ENCODE measurements at regions not wholly inside any gene's neighbourhood (a gene's known extent, or its start where the extent isn't known, plus 50 kb on each side); places are given as distances from the start of the nearest gene placed in this dataset.

DNA sequence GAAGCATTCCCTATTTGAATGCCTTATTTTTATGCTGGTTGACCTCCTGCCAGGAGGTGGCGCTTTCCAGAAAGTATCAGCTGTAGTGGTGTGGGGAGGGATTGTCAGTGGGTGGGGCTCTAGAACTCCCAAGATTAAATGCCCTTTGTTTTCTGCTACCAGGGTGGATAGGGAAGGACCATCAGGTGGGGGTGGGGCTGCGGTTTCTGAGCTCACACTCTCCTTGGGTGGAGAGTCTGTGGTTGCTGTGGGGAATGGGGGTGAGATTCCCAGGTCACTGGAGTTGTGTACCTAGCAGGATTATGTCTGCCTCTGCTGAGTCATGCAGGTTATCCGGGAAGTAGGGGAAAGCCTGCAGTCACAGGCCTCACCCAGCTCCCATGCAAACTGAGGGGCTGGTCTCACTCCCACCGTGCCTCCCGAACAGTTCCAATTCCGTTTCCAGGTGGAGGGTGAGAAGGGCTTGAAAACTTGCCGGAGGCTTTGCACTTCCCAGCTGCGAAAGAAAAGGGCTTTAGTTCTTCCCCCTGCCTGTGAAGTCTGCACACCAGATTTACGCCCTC, 68.3 kb downstream of the ALG10B start:
- intact Hi-C loops (cut with DNase I; ENCODE audit: low total_unique reads), result no loop called here
- H3K4me3 ChIP-seq, result no peak overlapping the region
- no peak for DNase-seq (ENCODE audit: low spot score in 2 of 2)
- H3K4me1 ChIP-seq, result no peaks in the 10 kb centered on the region
- H3K27ac ChIP-seq, result no peak overlapping the region
- no peaks in the 10 kb centered on the region for H3K27me3 ChIP-seq
- no peaks in the 10 kb centered on the region for H3K9me3 ChIP-seq
- TF ChIP-seq, protein P1, sequence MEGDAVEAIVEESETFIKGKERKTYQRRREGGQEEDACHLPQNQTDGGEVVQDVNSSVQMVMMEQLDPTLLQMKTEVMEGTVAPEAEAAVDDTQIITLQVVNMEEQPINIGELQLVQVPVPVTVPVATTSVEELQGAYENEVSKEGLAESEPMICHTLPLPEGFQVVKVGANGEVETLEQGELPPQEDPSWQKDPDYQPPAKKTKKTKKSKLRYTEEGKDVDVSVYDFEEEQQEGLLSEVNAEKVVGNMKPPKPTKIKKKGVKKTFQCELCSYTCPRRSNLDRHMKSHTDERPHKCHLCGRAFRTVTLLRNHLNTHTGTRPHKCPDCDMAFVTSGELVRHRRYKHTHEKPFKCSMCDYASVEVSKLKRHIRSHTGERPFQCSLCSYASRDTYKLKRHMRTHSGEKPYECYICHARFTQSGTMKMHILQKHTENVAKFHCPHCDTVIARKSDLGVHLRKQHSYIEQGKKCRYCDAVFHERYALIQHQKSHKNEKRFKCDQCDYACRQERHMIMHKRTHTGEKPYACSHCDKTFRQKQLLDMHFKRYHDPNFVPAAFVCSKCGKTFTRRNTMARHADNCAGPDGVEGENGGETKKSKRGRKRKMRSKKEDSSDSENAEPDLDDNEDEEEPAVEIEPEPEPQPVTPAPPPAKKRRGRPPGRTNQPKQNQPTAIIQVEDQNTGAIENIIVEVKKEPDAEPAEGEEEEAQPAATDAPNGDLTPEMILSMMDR (IDR thresholded peaks at IDR 0.05), result no peak
- TF ChIP-seq POLR2A (IDR thresholded peaks at IDR 0.05), result no peak
- TF ChIP-seq POLR2AphosphoS5 (IDR thresholded peaks at IDR 0.05), result no peak
- H3K36me3 ChIP-seq, result no peaks in the 10 kb centered on the region

DNA sequence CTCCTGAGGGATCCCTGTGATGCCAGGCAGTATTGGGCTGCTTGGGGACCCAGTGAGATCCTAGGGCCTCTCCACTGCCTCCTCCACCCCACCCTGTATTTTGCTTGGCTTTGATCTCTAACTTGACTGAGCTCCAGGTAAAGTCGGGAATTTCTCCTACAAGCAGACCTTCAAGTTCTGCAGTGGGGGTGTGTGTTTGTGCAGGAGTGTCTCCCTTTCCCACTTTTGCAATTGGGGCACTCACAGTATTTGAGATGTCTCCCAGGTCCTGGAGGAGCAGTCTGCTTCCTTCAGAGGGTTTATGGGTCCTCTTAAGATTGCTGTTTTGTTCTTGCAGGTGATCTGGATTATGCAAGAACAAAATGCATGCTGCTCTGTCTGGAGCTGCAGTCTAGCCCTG, 68.9 kb downstream of the ALG10B start:
- H3K9me3 ChIP-seq, result no peaks in the 10 kb centered on the region
- no peaks in the 10 kb centered on the region for H3K36me3 ChIP-seq
- TF ChIP-seq, protein P1 (IDR thresholded peaks at IDR 0.05), result no peak
- TF ChIP-seq POLR2AphosphoS5 (IDR thresholded peaks at IDR 0.05) (no peak), POLR2A (IDR thresholded peaks at IDR 0.05) (no peak)
- H3K4me3 ChIP-seq, result no peak overlapping the region
- H3K27me3 ChIP-seq, result no peaks in the 10 kb centered on the region
- intact Hi-C loops (cut with DNase I; ENCODE audit: low total_unique reads), result no loop called here
- no peaks in the 10 kb centered on the region for H3K4me1 ChIP-seq
- H3K27ac ChIP-seq, result no peak overlapping the region
- no peak for DNase-seq (ENCODE audit: low spot score in 2 of 2)

DNA sequence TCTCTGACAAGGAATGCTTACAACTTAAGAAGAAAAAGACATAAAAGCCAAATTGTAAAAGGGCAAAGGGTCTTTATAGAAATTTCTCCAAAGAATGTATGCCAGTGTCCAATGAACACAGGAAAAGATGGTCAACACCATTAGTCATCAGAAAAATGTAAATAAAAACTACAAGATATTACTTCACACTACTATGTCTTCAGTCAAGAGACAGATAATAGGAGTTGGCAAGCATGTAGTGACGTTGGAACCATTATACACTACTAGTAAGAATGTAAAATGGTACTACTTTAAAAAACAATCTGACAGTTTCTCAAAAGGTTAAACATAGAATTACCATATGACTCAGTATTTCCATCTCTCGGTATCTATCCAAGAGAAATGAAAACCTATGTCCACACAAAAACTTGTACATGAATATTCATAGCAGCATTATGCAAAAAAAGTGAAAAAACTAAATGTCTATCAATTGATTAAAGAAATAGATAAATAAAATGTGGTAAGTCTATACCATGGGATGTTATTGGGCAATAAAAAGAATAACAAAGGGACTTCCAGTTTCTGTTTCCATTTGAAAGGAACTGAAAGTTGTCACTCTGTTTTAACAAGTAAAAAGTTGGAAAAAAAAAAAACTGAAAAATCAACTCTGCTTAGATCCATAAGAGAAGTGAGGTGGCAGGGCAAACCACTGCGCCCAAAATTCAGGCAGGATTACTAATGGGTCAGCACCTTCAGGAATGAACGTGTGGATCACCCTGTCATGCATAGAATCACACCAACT, 69.8 kb downstream of the ALG10B start:
- H3K27ac ChIP-seq, result no peak overlapping the region
- no peaks in the 10 kb centered on the region for H3K9me3 ChIP-seq
- TF ChIP-seq POLR2AphosphoS5 (IDR thresholded peaks at IDR 0.05) (no peak), POLR2A (IDR thresholded peaks at IDR 0.05) (no peak)
- TF ChIP-seq, protein P1 (IDR thresholded peaks at IDR 0.05), result no peak
- no peak for DNase-seq (ENCODE audit: low spot score in 2 of 2)
- intact Hi-C loops (cut with DNase I; ENCODE audit: low total_unique reads), result no loop called here
- no peaks in the 10 kb centered on the region for H3K27me3 ChIP-seq
- H3K4me1 ChIP-seq, result no peaks in the 10 kb centered on the region
- no peaks in the 10 kb centered on the region for H3K36me3 ChIP-seq
- no peak overlapping the region for H3K4me3 ChIP-seq

DNA sequence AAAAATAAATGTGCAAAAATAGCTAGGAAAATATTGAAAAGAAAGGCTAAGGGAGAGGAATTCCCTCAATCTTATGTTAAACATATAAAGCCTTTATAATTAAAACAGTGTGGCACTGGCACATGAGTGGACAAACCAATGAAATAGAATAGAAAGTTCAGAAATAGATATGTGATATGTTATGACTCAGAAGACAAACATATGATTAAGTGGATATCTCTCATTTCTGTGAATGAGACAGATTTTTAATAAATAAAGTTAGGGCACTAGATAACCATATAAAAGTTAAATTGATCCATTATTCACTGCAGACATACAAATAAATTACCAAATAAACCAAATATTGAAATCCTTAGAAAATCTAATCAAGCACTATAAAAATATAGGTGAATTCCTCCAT, 73.0 kb downstream of the ALG10B start:
- intact Hi-C loops (cut with DNase I; ENCODE audit: low total_unique reads), result no loop called here
- Histone ChIP-seq H3K9me3 (no peaks in the 10 kb centered on the region), H3K27ac (no peak overlapping the region), H3K4me3 (no peak overlapping the region), H3K36me3 (no peaks in the 10 kb centered on the region), H3K27me3 (no peaks in the 10 kb centered on the region), H3K4me1 (no peaks in the 10 kb centered on the region)
- no peak for TF ChIP-seq POLR2A (IDR thresholded peaks at IDR 0.05)
- TF ChIP-seq, protein P1 (IDR thresholded peaks at IDR 0.05), result no peak
- TF ChIP-seq POLR2AphosphoS5 (IDR thresholded peaks at IDR 0.05), result no peak
- DNase-seq (ENCODE audit: low spot score in 2 of 2), result no peak

DNA sequence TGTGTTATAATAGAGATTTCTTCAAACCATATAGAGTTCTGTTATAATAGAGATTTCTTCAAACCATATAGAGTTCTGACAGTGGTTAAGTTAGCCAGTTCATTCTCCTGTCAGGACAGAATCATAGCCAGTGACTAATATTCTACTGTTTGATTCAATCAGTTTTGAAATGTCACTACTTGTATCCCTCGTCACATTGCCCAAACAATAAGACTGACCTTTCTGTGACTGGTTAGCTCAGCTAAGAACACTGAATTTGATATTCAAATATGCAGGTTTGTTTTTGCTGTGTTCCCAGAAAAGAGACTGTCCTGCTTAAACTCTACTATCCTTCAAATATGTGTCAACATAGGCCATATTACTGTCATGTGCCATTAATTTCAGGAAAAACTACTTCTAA, 74.4 kb downstream of the ALG10B start:
- H3K4me1 ChIP-seq, result no peaks in the 10 kb centered on the region
- no peaks in the 10 kb centered on the region for H3K36me3 ChIP-seq
- no peak overlapping the region for H3K4me3 ChIP-seq
- no peak for DNase-seq (ENCODE audit: low spot score in 2 of 2)
- TF ChIP-seq, protein P1 (IDR thresholded peaks at IDR 0.05), result no peak
- TF ChIP-seq POLR2A (IDR thresholded peaks at IDR 0.05) (no peak), POLR2AphosphoS5 (IDR thresholded peaks at IDR 0.05) (no peak)
- no peaks in the 10 kb centered on the region for H3K27me3 ChIP-seq
- intact Hi-C loops (cut with DNase I; ENCODE audit: low total_unique reads), result no loop called here
- no peaks in the 10 kb centered on the region for H3K9me3 ChIP-seq
- H3K27ac ChIP-seq, result no peak overlapping the region

Data from breast epithelium (tissue), 4 donors.